OCI-LY7 (cell line): ENCODE measurements at regions not wholly inside any gene's neighbourhood (a gene's known extent, or its start where the extent isn't known, plus 50 kb on each side); places are given as distances from the start of the nearest gene placed in this dataset.

Experiments used
- BruUV-seq: library from RNA; stranded (reverse); fragments of 400-500 nt; replicated peaks from 2 replicates; lab custom pipeline; 2021; lab: Mats Ljungman, UMichigan
- CTCF ChIA-PET: fragments of 300-600 bp; sonication (Branson Sonifier 250); formaldehyde crosslinking; loops from one replicate; lab custom pipeline; 2022; ENCODE audit warnings: antibody characterized with exemption; ENCODE audit not compliant: unreplicated experiment; lab: Charles Lee
- POLR2A ChIA-PET: fragments of 300-600 bp; sonication (Branson Sonifier 250); formaldehyde crosslinking; loops from one replicate; lab custom pipeline; 2022; ENCODE audit warnings: antibody characterized with exemption; lab: Charles Lee
- DNase-seq: peaks from one replicate; pipeline ENCODE4 v3.0.0-alpha.2; 2015; ENCODE audit warnings: low spot score
- H2AFZ ChIP-seq: fragments of 200-600 bp; sonication (generic), shearing (Covaris generic); 2 replicates; pipeline ENCODE4 v1.6.1; 2014; ENCODE audit warnings: mild to moderate bottlenecking, antibody characterized with exemption, low read length, moderate library complexity
- H3K27ac ChIP-seq: fragments of 200-600 bp; sonication (generic); 2 replicates; pipeline ENCODE4 v1.5.1; 2014; ENCODE audit warnings: mixed run types, low read depth, mild to moderate bottlenecking, moderate library complexity, low read length, inconsistent platforms; ENCODE audit not compliant: poor library complexity, severe bottlenecking
- H3K36me3 ChIP-seq: fragments of 200-600 bp; sonication (generic); 2 replicates; pipeline ENCODE4 v1.6.1; 2014; ENCODE audit warnings: mild to moderate bottlenecking, antibody characterized with exemption, low read length, moderate library complexity, mixed read lengths; ENCODE audit not compliant: insufficient read depth
- H3K4me1 ChIP-seq: fragments of 200-600 bp; sonication (generic); 2 replicates; pipeline ENCODE4 v1.5.1; 2014; ENCODE audit warnings: mild to moderate bottlenecking, low read length; ENCODE audit not compliant: insufficient read depth, poor library complexity, severe bottlenecking
- H3K4me2 ChIP-seq: fragments of 200-600 bp; sonication (generic); 2 replicates; pipeline ENCODE4 v1.6.1; 2014; ENCODE audit warnings: mild to moderate bottlenecking, low read length
- H3K4me3 ChIP-seq: fragments of 200-600 bp; sonication (generic); 2 replicates; pipeline ENCODE4 v1.5.1; 2014; ENCODE audit warnings: mild to moderate bottlenecking, low read depth, low read length; ENCODE audit not compliant: poor library complexity, severe bottlenecking
- H3K79me2 ChIP-seq: fragments of 200-600 bp; sonication (generic); 2 replicates; pipeline ENCODE4 v1.6.1; 2016; ENCODE audit warnings: low read depth, mild to moderate bottlenecking, low read length, moderate library complexity, mixed read lengths; ENCODE audit not compliant: insufficient read depth
- H3K9me2 ChIP-seq: fragments of 200-600 bp; sonication (generic); 2 replicates; pipeline ENCODE4 v1.6.1; 2016; ENCODE audit warnings: mild to moderate bottlenecking, low read length, mixed read lengths; ENCODE audit not compliant: insufficient read depth
- H3K9me3 ChIP-seq: fragments of 200-600 bp; sonication (generic); 2 replicates; pipeline ENCODE4 v1.6.1; 2014; ENCODE audit warnings: mild to moderate bottlenecking, mixed run types, low read length, mixed read lengths
- H4K20me1 ChIP-seq: fragments of 200-600 bp; sonication (generic); 2 replicates; pipeline ENCODE4 v1.6.1; 2014; ENCODE audit warnings: mild to moderate bottlenecking, antibody characterized with exemption, low read length, moderate library complexity, mixed read lengths; ENCODE audit not compliant: insufficient read depth
- CTCF ChIP-seq: fragments of 200-600 bp; sonication (generic); conservative IDR thresholded peaks from 2 replicates; pipeline ENCODE4 v1.5.1; 2014; ENCODE audit warnings: mild to moderate bottlenecking, antibody characterized with exemption, low read length, moderate library complexity, mixed read lengths
- EZH2phosphoT487 ChIP-seq: fragments of 200-600 bp; sonication (generic); IDR thresholded peaks from 2 replicates; pipeline ENCODE4 v1.6.1; 2018; ENCODE audit warnings: low read depth, borderline replicate concordance, mild to moderate bottlenecking, mixed run types, antibody characterized with exemption, low read length, moderate library complexity, mixed read lengths
- intact Hi-C: fragments of 100-400 bp; cut with micrococcal nuclease; formaldehyde crosslinking; loops from one replicate; pipeline ENCODE4 v1.10.0; 2022; ENCODE audit not compliant: unreplicated experiment

DNA sequence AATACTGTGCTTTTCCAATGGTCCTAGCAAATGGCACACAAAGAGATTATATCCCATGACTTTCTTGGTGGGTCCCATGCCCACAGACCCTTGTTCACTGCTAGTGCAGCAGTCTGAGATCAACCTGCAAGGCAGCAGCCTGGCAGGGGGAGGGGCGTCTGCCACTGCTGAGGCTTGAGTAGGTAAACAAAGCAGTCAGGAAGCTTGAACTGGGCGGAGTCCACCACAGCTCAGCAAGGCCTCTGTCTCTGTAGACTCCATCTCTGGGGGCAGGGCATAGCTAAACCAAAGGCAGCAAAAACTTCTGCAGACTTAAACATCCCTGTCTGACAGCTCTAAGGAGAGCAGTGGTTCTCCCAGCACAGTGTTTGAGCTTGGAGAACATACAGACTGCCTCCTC lies 82.9 kb downstream of the ZNF737 start:
- Histone ChIP-seq H3K9me3 (no peaks in the 10 kb centered on the region), H3K27ac (no peak overlapping the region), H2AFZ (no peak overlapping the region), H3K4me1 (no peaks in the 10 kb centered on the region), H3K4me3 (no peak overlapping the region), H3K36me3 (no peaks in the 10 kb centered on the region), H4K20me1 (no peaks in the 10 kb centered on the region), H3K4me2 (no peak overlapping the region), H3K79me2 (no peaks in the 10 kb centered on the region), H3K9me2 (no peaks in the 10 kb centered on the region)
- TF ChIP-seq CTCF (no peak), EZH2phosphoT487 (no peak)
- intact Hi-C loops = no loop called here
- no TSS peak for BruUV-seq
- peak; percentile 15 for DNase-seq
- ChIA-PET CTCF (no interaction called here), POLR2A (interaction anchor here (0.6 kb wide), 1 partner anchor 994 kb away, joined by 3 read pairs; no protein-coding TSS in a partner anchor)

DNA sequence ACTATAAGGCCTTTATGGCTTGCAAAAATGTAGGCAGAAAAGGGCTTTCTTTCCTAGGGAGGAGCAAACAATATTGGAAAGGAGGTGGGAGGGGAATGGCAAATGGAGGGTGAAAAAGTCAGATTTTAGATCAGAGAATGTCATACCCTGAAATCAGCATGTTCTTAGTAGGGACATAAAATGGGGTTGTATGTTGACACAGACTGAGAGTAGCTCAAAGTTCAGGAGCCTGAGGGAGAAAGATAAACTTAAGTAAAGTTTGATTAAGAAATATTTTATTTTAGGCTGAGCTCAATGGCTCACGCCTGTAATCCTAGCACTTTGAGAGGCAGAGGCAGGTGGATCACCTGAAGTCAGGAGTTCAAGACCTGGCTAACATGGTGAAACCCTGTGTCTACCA lies 83.8 kb downstream of the ZNF737 start:
- no peaks in the 10 kb centered on the region for H3K4me1 ChIP-seq
- H3K79me2 ChIP-seq = no peaks in the 10 kb centered on the region
- no peaks in the 10 kb centered on the region for H3K9me3 ChIP-seq
- ChIA-PET CTCF (no interaction called here), POLR2A (interaction anchor here (0.6 kb wide), 1 partner anchor 32 kb away, joined by 4 read pairs; no protein-coding TSS in a partner anchor)
- H4K20me1 ChIP-seq = no peaks in the 10 kb centered on the region
- H3K4me2 ChIP-seq = no peak overlapping the region
- no peaks in the 10 kb centered on the region for H3K9me2 ChIP-seq
- BruUV-seq = no TSS peak
- intact Hi-C loops = no loop called here
- TF ChIP-seq EZH2phosphoT487 (no peak), CTCF (no peak)
- H3K36me3 ChIP-seq = no peaks in the 10 kb centered on the region
- H3K4me3 ChIP-seq = no peak overlapping the region
- no peak overlapping the region for H2AFZ ChIP-seq
- H3K27ac ChIP-seq = no peak overlapping the region
- DNase-seq = no peak

DNA sequence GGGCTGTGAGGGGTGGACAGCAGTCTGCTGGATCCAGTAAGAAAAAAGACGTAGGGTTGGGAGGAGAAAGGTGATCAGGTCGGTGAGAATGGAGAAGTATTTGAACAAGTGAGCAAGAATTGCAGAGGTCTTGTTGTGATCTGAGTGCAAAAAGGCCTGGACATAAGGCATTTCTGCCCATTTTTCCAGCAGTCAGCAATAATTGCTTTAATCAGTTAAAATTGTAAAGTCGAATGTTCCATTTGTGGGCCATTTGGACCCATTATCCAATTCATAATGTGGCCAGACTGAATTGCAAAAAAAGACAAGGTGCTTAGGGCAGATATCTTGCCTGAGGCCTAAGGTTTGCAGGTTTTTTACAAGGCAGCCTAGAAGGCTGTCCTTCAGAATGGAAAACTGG lies 86.1 kb downstream of the ZNF737 start:
- H3K9me2 ChIP-seq = no peaks in the 10 kb centered on the region
- H3K4me3 ChIP-seq = no peak overlapping the region
- no peak for TF ChIP-seq EZH2phosphoT487
- TF ChIP-seq CTCF = no peak
- DNase-seq = no peak
- H3K4me2 ChIP-seq = no peak overlapping the region
- H3K9me3 ChIP-seq = no peaks in the 10 kb centered on the region
- intact Hi-C loops = no loop called here
- H3K79me2 ChIP-seq = no peaks in the 10 kb centered on the region
- no peaks in the 10 kb centered on the region for H4K20me1 ChIP-seq
- no TSS peak for BruUV-seq
- CTCF ChIA-PET = no interaction called here
- no peaks in the 10 kb centered on the region for H3K36me3 ChIP-seq
- H3K27ac ChIP-seq = no peak overlapping the region
- no peak overlapping the region for H2AFZ ChIP-seq
- POLR2A ChIA-PET = no interaction called here
- H3K4me1 ChIP-seq = no peaks in the 10 kb centered on the region
